HFFc6 (cell line): ENCODE measurements at regions not wholly inside any gene's neighbourhood (a gene's known extent, or its start where the extent isn't known, plus 50 kb on each side); places are given as distances from the start of the nearest gene placed in this dataset.

Experiments used
- DNase-seq: peaks from one replicate; pipeline ENCODE4 v3.0.0-alpha.2; 2018
- H3K27ac Mint-ChIP-seq: 2 replicates; pipeline ENCODE4 v1.8.0; 2020; ENCODE audit warnings: mild to moderate bottlenecking, mixed read lengths
- H3K27me3 Mint-ChIP-seq: 2 replicates; pipeline ENCODE4 v1.8.0; 2021; ENCODE audit warnings: mild to moderate bottlenecking, moderate library complexity, mixed read lengths; ENCODE audit not compliant: insufficient read depth
- H3K36me3 Mint-ChIP-seq: 2 replicates; pipeline ENCODE4 v1.8.0; 2021; ENCODE audit warnings: low read depth, mixed read lengths
- H3K4me1 Mint-ChIP-seq: 2 replicates; pipeline ENCODE4 v1.8.0; 2020; ENCODE audit warnings: low read depth, mixed read lengths
- H3K4me3 Mint-ChIP-seq: 2 replicates; pipeline ENCODE4 v1.8.0; 2020; ENCODE audit warnings: mild to moderate bottlenecking, moderate library complexity, mixed read lengths
- H3K9me3 Mint-ChIP-seq: 2 replicates; pipeline ENCODE4 v1.8.0; 2020; ENCODE audit warnings: mild to moderate bottlenecking, mixed read lengths
- TF ChIP-seq, protein P1 (sequence below): fragments of 200-600 bp; sonication (generic); IDR thresholded peaks from 2 replicates; pipeline ENCODE4 v1.5.0; 2021; ENCODE audit warnings: antibody characterized with exemption, mild to moderate bottlenecking

DNA sequence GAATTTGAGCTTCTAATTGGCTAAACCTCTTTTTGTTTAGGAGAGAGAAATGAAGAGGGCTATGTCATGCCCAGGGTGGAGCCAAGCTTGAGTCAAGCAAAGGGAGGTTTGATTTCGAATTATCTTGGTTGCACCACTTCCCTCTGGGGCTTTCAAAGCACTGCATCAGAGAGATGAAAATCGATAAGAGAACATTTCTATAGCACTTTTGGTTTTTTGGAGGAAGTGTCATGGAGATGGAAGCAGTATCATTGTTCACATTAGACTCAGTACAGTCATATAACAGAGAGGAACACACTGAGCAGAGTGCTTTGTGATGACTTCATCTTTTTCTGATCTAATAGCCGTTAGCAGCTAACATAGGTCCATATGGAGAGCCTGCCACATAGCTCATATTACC lies 120.3 kb upstream of the UXS1 start:
- DNase-seq, result no peak
- Mint-ChIP-seq H3K36me3 (no peaks in the 10 kb centered on the region), H3K4me1 (no peaks in the 10 kb centered on the region), H3K9me3 (peaks cover 6% of the 10 kb centered on the region; the same call in 1 of the 2 replicates), H3K27ac (no peak overlapping the region), H3K27me3 (no peaks in the 10 kb centered on the region), H3K4me3 (no peak overlapping the region)
- TF ChIP-seq, protein P1, sequence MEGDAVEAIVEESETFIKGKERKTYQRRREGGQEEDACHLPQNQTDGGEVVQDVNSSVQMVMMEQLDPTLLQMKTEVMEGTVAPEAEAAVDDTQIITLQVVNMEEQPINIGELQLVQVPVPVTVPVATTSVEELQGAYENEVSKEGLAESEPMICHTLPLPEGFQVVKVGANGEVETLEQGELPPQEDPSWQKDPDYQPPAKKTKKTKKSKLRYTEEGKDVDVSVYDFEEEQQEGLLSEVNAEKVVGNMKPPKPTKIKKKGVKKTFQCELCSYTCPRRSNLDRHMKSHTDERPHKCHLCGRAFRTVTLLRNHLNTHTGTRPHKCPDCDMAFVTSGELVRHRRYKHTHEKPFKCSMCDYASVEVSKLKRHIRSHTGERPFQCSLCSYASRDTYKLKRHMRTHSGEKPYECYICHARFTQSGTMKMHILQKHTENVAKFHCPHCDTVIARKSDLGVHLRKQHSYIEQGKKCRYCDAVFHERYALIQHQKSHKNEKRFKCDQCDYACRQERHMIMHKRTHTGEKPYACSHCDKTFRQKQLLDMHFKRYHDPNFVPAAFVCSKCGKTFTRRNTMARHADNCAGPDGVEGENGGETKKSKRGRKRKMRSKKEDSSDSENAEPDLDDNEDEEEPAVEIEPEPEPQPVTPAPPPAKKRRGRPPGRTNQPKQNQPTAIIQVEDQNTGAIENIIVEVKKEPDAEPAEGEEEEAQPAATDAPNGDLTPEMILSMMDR, result no peak

DNA sequence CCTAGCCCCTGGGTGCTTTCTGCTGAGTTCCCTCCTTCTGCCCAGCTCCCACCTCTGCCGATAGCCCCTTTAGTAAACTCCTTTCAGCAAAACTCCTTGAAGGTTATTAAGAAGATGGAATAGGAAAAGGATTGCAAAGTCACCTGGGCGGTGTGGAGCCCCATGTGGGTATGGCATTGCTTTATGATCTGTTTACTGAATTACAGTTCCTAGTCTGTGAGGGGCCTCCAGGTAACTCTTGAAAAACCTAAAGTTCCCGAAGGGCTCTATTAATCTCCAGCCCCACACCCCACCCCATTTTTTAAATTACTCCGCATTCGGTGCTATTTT lies 116.9 kb upstream of the UXS1 start:
- H3K9me3 Mint-ChIP-seq, result peaks cover 6% of the 10 kb centered on the region; the same call in 1 of the 2 replicates
- no peak overlapping the region for H3K27ac Mint-ChIP-seq
- DNase-seq, result no peak
- no peaks in the 10 kb centered on the region for H3K4me1 Mint-ChIP-seq
- no peak overlapping the region for H3K4me3 Mint-ChIP-seq
- H3K36me3 Mint-ChIP-seq, result no peaks in the 10 kb centered on the region
- no peaks in the 10 kb centered on the region for H3K27me3 Mint-ChIP-seq
- TF ChIP-seq, protein P1, result no peak

DNA sequence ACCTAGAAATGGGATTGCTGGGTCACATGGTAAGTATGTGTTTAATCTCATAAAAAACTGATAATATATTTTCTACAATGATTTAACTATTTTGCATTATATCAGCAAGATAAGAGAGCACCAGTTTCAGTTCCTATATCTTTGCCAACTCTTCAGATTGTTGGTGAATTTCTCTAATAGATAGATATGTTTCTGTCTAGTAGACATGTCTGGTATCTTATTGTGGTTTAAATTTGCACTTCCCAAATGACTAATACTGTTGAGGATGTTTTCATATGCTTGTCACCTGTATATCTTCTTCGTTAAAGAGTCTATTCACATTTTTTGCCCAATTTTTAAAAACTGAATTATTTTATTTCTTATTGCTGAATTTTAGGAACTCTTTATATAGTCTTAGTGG lies 113.8 kb upstream of the UXS1 start:
- DNase-seq, result no peak
- TF ChIP-seq, protein P1, result no peak
- no peak overlapping the region for H3K27ac Mint-ChIP-seq
- H3K27me3 Mint-ChIP-seq, result no peaks in the 10 kb centered on the region
- H3K4me1 Mint-ChIP-seq, result no peaks in the 10 kb centered on the region
- H3K9me3 Mint-ChIP-seq, result peaks cover 9% of the 10 kb centered on the region; the same call in 1 of the 2 replicates
- no peaks in the 10 kb centered on the region for H3K36me3 Mint-ChIP-seq
- H3K4me3 Mint-ChIP-seq, result no peak overlapping the region

DNA sequence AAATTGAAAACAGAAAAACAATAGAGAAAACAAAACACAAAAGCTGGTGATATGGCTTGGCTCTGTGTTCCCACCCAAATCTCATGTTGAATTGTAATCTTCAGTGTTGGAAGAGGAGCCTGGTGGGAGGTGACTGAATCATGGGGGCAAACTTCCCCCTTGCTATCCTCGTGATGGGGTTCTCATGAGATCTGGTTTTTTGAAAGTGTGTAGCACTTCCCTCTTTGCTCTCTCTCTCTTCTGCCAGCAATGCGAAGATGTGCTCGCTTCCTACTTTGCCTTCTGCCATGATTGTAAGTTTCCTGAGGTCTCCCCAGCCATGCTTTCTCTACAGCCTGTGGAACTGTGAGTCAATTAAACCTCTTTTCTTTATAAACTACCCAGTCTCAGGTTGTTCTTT lies 112.3 kb upstream of the UXS1 start:
- TF ChIP-seq, protein P1, result no peak
- Mint-ChIP-seq H3K27me3 (no peaks in the 10 kb centered on the region), H3K9me3 (peaks cover 6% of the 10 kb centered on the region; the same call in 1 of the 2 replicates), H3K36me3 (no peaks in the 10 kb centered on the region), H3K27ac (no peak overlapping the region), H3K4me3 (no peak overlapping the region), H3K4me1 (no peaks in the 10 kb centered on the region)
- DNase-seq, result no peak

DNA sequence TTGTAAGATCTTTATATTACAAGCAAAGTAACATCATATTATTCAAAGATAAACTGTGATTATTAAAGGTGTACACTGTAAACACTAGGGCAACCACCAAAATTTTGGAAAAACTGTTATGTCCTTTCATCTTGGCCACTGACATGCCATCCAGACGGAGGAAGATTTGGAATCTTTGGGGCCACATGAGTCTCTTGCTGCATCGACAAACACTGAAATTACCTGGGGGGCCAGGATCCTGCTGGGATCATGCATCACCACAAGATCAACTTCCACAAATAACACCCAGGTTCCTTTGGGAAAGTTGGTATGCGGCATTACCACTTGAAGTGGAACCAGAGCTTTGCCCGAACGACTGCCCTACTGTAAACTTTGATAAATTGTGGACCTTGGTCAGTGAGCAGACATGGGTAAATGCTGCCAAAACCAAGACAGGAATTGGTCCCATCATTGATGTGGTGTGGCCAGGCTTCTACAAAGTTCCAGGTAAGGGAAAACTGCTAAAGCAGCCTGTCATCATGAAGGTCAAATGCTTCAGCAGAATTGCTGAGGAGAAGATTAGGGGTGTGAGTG lies 110.6 kb upstream of the UXS1 start:
- no peak for DNase-seq
- TF ChIP-seq, protein P1, result no peak
- no peaks in the 10 kb centered on the region for H3K4me1 Mint-ChIP-seq

DNA sequence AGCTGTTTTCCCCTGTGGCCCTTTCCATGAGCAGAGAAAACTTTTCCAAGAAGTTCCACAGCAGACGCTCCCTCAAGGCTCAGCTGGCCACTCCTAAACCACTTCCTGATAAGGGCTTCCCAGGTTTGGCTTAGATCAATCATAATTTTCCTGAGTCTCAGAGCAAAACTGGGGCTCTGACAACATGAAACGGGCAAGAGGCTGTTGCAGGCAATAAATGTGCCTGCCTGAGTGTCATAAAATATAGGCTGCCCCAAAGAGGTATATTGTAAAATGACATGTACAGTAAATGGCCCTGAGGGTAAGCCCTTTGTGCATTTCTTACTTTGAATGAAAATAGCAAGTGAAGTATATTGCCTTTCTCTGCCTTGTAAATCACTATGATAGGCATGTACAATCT lies 105.6 kb upstream of the UXS1 start:
- H3K4me3 Mint-ChIP-seq, result no peak overlapping the region
- 0 out of 2 replicates have a peak, but pooled peaks cover 4% of the 10 kb centered on the region for H3K36me3 Mint-ChIP-seq
- H3K27ac Mint-ChIP-seq, result no peak overlapping the region
- H3K9me3 Mint-ChIP-seq, result peaks cover 16% of the 10 kb centered on the region
- DNase-seq, result no peak
- H3K4me1 Mint-ChIP-seq, result no peaks in the 10 kb centered on the region
- H3K27me3 Mint-ChIP-seq, result no peaks in the 10 kb centered on the region
- TF ChIP-seq, protein P1, result no peak

More for the DNA sequence above, 110.6 kb upstream of the UXS1 start:
- H3K27ac Mint-ChIP-seq, result no peak overlapping the region
- H3K4me3 Mint-ChIP-seq, result no peak overlapping the region
- peaks cover 4% of the 10 kb centered on the region; the same call in 1 of the 2 replicates for H3K9me3 Mint-ChIP-seq
- no peaks in the 10 kb centered on the region for H3K36me3 Mint-ChIP-seq
- H3K27me3 Mint-ChIP-seq, result no peaks in the 10 kb centered on the region
